GM12872 (cell line): ENCODE measurements at regions not wholly inside any gene's neighbourhood (a gene's known extent, or its start where the extent isn't known, plus 50 kb on each side); places are given as distances from the start of the nearest gene placed in this dataset.

ENCODE experiments used
- CTCF ChIP-seq: IDR thresholded peaks from 3 replicates; pipeline ENCODE4 v1.5.1; 2011; ENCODE audit warnings: low read depth, mild to moderate bottlenecking, low read length, moderate library complexity; ENCODE audit not compliant: insufficient read depth

GRCh38 chr1:181911715-181912114 is 149.8 kb downstream of the ZNF648 start:
- no peak for TF ChIP-seq CTCF

- TF ChIP-seq CTCF: peak; percentile 35; the same call in 1 of the 3 replicates
Observed at GRCh38 chr1:181910905-181911304, 150.6 kb downstream of the ZNF648 start.

GRCh38 chr1:181909010-181909409 is 152.5 kb downstream of the ZNF648 start:
- TF ChIP-seq CTCF: no peak

GRCh38 chr1:181906631-181907030 is 154.9 kb downstream of the ZNF648 start:
- no peak for TF ChIP-seq CTCF

- TF ChIP-seq CTCF: no peak
Observed at GRCh38 chr1:181905944-181906597, 155.4 kb downstream of the ZNF648 start.

- no peak for TF ChIP-seq CTCF
Observed at GRCh38 chr1:181898773-181899172, 162.7 kb downstream of the ZNF648 start.

GRCh38 chr1:181896824-181897223 is 164.7 kb downstream of the ZNF648 start:
- no peak for TF ChIP-seq CTCF
